Transverse colon (tissue), 4 donors: ENCODE measurements at regions not wholly inside any gene's neighbourhood (a gene's known extent, or its start where the extent isn't known, plus 50 kb on each side); places are given as distances from the start of the nearest gene placed in this dataset.

ENCODE experiments used
- DNase-seq: peaks from one replicate; pipeline ENCODE4 v3.0.0-alpha.2; 2019
- H3K27ac ChIP-seq, 4 donors: fragments of 200-600 bp; sonication (generic); 2 replicates each; pipeline ENCODE4 v1.5.1; 2016 to 2018; ENCODE audit warnings: inconsistent platforms in 4 of 4
- H3K27me3 ChIP-seq: fragments of 200-600 bp; sonication (generic); 2 replicates; pipeline ENCODE4 v1.5.1; 2017; ENCODE audit warnings: inconsistent platforms
- H3K36me3 ChIP-seq, 4 donors: fragments of 200-600 bp; sonication (generic); 2 replicates each; pipeline ENCODE4 v1.5.1; 2017 to 2019; ENCODE audit warnings: inconsistent platforms in 4 of 4
- H3K4me1 ChIP-seq, 4 donors: fragments of 200-600 bp; sonication (generic); 2 replicates each; pipeline ENCODE4 v1.5.1; 2017 to 2020; ENCODE audit warnings: inconsistent platforms in 4 of 4
- H3K4me3 ChIP-seq, 4 donors: fragments of 200-600 bp; sonication (generic); 1 replicate in 1 of 4; 2 replicates in 3 of 4; pipeline versions ENCODE4 v1.5.1 to v1.6.1; 2017 to 2019; ENCODE audit warnings: inconsistent platforms in 4 of 4
- H3K9me3 ChIP-seq, 2 donors: fragments of 200-600 bp; sonication (generic); 2 replicates each; pipeline ENCODE4 v1.5.1; 2017 to 2019; ENCODE audit warnings: inconsistent platforms in 2 of 2
- CTCF ChIP-seq, 5 experiments: fragments of 200-600 bp in 3 of 5; fragments of 450-650 bp in 2 of 5; sonication (generic) in 3 of 5; IDR thresholded peaks; 1 replicate in 2 of 5; 2 replicates in 3 of 5; pipeline ENCODE4 v1.5.1; 2016 to 2017; ENCODE audit warnings: antibody characterized with exemption in 5 of 5, inconsistent platforms in 3 of 5, mild to moderate bottlenecking in 2 of 5, moderate library complexity in 1 of 5
- EP300 ChIP-seq: sonication (generic); formaldehyde crosslinking; IDR thresholded peaks from one replicate; pipeline ENCODE4 v1.6.1; 2017; ENCODE audit warnings: antibody characterized with exemption, low read depth
- POLR2A ChIP-seq: fragments of 450-650 bp; IDR thresholded peaks from one replicate; pipeline ENCODE4 v1.6.1; 2016; ENCODE audit warnings: antibody characterized with exemption, mild to moderate bottlenecking, moderate library complexity
- POLR2AphosphoS5 ChIP-seq, 3 donors: sonication (generic); formaldehyde crosslinking; IDR thresholded peaks; one replicate each; pipeline ENCODE4 v1.6.1; 2016; ENCODE audit warnings: antibody characterized with exemption in 3 of 3
- WGBS, 2 donors: methylation state at CpG; one replicate each; pipeline ENCODE4 v1.1.5; 2018; ENCODE audit warnings: low coverage in 1 of 2; 5-methylcytosine and 5-hydroxymethylcytosine counted together
- in situ Hi-C, 4 donors: fragments of 200-750 bp; cut with MboI; loops; one replicate each; pipeline versions ENCODE4 v1.15.0 to v1.15.1; 2017; ENCODE audit warnings: low sequenced_read_pairs in 3 of 4, low pct_ligation_motif_present in 1 of 4, low pct_unique_long_range_greater_than_20kb in 1 of 4
- intact Hi-C: fragments of 100-400 bp; cut with DNase I; formaldehyde crosslinking; loops from one replicate; pipeline ENCODE4 v1.15.1; 2023; ENCODE audit warnings: low total_unique reads

- Histone ChIP-seq H3K36me3 (no peaks in the 10 kb centered on the region), H3K27me3 (no peaks in the 10 kb centered on the region), H3K4me3 (no peak overlapping the region), H3K4me1 (no peaks in the 10 kb centered on the region), H3K9me3 (no peaks in the 10 kb centered on the region), H3K27ac (no peak overlapping the region)
- in situ Hi-C loops: no loop called here
- intact Hi-C loops: no loop called here
- no peak for DNase-seq
- TF ChIP-seq POLR2A: no peak
- TF ChIP-seq EP300: no peak
- TF ChIP-seq CTCF (IDR thresholded peaks at IDR 0.05): no peak
- no peak for TF ChIP-seq POLR2AphosphoS5 (IDR thresholded peaks at IDR 0.05)
- 58 to 67% methylated on average over 2 of the region's 2 CpGs for WGBS, 2 donors
Measured at GRCh38 chr20:34172926-34173325, 60.9 kb upstream of the EIF2S2 start.

DNA sequence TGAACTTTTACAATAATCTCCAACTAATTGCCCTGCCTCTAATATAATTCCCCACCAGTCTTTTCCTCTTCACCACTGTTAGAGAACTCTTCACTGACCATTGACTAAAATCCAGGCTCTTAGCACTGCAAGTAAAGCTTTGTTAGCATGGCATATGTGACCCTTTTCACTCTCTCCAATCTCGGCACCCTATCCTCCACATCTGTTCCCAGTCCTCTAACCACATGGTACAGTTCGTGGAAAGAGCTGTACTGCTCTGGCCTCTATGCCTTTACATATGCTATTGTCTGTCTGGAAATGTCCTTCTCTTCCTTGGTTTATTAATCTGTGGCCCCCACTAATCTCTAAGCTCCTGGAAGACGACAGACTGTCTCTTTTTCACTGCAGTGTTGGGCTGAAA lies 63.0 kb upstream of the EIF2S2 start:
- H3K27me3 ChIP-seq: no peaks in the 10 kb centered on the region
- no peaks in the 10 kb centered on the region for H3K9me3 ChIP-seq
- intact Hi-C loops (no loop called here), in situ Hi-C loops (no loop called here)
- H3K4me1 ChIP-seq: no peaks in the 10 kb centered on the region
- DNase-seq: no peak
- H3K4me3 ChIP-seq: no peak overlapping the region
- TF ChIP-seq POLR2AphosphoS5 (IDR thresholded peaks at IDR 0.05): no peak
- TF ChIP-seq POLR2A: no peak
- WGBS, 2 donors: 40 to 85% methylated on average over 1 to 3 of the region's 3 CpGs
- H3K36me3 ChIP-seq: no peaks in the 10 kb centered on the region
- H3K27ac ChIP-seq: no peak overlapping the region

- in situ Hi-C loops: no loop called here
- 60 to 84% methylated on average over 3 to 6 of the region's 6 CpGs for WGBS, 2 donors
Measured at GRCh38 chr20:34175879-34176278, 63.8 kb upstream of the EIF2S2 start.

DNA sequence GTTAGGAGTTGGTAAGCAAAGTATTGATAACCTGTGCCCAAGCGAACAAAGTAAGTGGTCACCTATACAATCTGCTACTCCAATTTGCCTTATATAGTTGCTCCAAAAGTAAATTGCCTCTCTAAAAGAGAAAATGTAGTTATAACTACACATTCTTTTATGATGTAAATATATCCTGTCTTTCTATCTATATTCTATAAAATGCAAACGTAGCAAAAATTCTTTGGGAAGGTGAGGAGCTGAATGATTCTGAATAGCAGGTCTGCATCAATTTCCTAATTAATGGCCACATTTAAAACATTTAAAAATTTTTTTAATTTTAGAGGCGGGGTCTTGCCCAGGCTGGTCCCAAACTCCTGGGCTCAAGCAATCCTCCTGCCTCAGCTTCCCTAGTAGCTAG lies 64.2 kb upstream of the ASIP start:
- intact Hi-C loops (no loop called here), in situ Hi-C loops (no loop called here)
- Histone ChIP-seq H3K36me3 (no peaks in the 10 kb centered on the region), H3K4me3 (no peak overlapping the region), H3K27ac (no peak overlapping the region), H3K4me1 (no peaks in the 10 kb centered on the region), H3K27me3 (no peaks in the 10 kb centered on the region), H3K9me3 (no peaks in the 10 kb centered on the region)
- TF ChIP-seq POLR2A (no peak), EP300 (no peak), POLR2AphosphoS5 (IDR thresholded peaks at IDR 0.05) (no peak), CTCF (IDR thresholded peaks at IDR 0.05) (no peak)
- no peak for DNase-seq
- WGBS, 2 donors: 84 to 90% methylated on average over 3 of the region's 3 CpGs

More at GRCh38 chr20:34175879-34176278, 63.8 kb upstream of the EIF2S2 start:
- DNase-seq: no peak
- Histone ChIP-seq H3K4me3 (no peak overlapping the region), H3K27me3 (no peaks in the 10 kb centered on the region), H3K36me3 (no peaks in the 10 kb centered on the region), H3K27ac (no peak overlapping the region), H3K9me3 (no peaks in the 10 kb centered on the region), H3K4me1 (no peaks in the 10 kb centered on the region)
- TF ChIP-seq EP300: no peak
- no peak for TF ChIP-seq POLR2AphosphoS5 (IDR thresholded peaks at IDR 0.05)
- no peak for TF ChIP-seq POLR2A
- TF ChIP-seq CTCF (IDR thresholded peaks at IDR 0.05): no peak
- intact Hi-C loops: no loop called here

GRCh38 chr20:34179637-34180360 lies 61.4 kb upstream of the ASIP start:
- intact Hi-C loops (no loop called here), in situ Hi-C loops (no loop called here)
- no peak for TF ChIP-seq CTCF (IDR thresholded peaks at IDR 0.05)
- no peak for TF ChIP-seq POLR2AphosphoS5 (IDR thresholded peaks at IDR 0.05)
- TF ChIP-seq POLR2A: no peak
- TF ChIP-seq EP300: no peak
- H3K9me3 ChIP-seq: no peaks in the 10 kb centered on the region
- no peak overlapping the region for H3K4me3 ChIP-seq
- WGBS, 2 donors: 63 to 65% methylated on average over 4 to 8 of the region's 8 CpGs
- H3K4me1 ChIP-seq: no peaks in the 10 kb centered on the region
- H3K27ac ChIP-seq: no peak overlapping the region
- peaks cover 12% of the 10 kb centered on the region for H3K27me3 ChIP-seq
- H3K36me3 ChIP-seq: no peaks in the 10 kb centered on the region
- no peak for DNase-seq
